ENCODE measurements at regions not wholly inside any gene's neighbourhood (a gene's known extent, or its start where the extent isn't known, plus 50 kb on each side); places are given as distances from the start of the nearest gene placed in this dataset.

DNA sequence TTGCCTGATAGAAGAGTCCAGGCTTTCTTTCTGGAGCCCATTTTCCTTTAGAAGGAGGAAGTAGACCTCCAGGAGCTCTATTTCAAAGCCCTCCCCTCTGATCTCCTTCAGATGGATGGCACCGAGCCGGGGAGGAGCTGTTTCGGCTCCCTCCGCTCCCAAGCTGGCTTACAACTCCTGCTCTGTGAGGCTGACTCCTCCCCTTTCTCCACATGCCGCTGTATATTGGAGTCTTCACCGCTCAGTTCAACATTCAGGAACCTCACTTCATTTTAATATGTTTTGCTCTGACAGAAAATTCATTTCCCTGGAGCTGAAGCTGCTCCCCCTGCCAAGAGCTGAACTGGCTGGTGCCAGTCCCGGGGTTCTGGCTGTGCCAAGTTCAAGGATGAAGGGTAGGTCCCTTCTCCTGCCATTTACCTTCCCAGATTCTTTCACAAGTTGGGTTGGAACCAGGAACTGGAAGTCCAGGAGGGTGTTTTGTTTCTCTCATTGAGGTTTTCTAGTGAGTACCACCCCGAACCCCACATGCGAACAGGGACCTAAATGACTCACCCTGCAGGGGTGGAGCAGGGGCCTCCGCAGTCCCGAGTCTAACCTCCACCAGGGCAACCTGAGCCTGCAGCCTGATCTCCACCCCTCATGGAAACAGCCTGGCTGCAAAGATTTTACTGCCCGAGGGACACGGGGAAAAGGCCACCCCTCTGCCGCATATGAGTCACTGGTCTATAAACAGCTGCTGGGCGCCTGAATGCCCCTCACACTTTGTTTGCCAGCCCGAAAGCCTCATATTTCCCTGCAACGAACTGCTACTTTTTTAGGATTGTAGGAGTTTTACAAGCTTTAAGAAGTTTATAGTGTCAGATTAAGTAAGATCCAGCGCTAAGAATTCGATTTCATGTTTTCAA is 68.6 kb upstream of the FOXA2 start:
- H3K27ac ChIP-seq = no peak overlapping the region
- TF ChIP-seq CTCF (IDR thresholded peaks at IDR 0.05) = no peak
- TF ChIP-seq ZFX (IDR thresholded peaks at IDR 0.05; ENCODE audit: borderline replicate concordance) = no peak

- H3K27ac ChIP-seq = no peak overlapping the region
- TF ChIP-seq ZFX (IDR thresholded peaks at IDR 0.05; ENCODE audit: borderline replicate concordance) = no peak
- no peak for TF ChIP-seq CTCF (IDR thresholded peaks at IDR 0.05)
Observed at GRCh38 chr20:22653658-22654642, 69.6 kb upstream of the FOXA2 start.

GRCh38 chr20:22663528-22664025 is 79.2 kb upstream of the FOXA2 start:
- TF ChIP-seq ZFX (IDR thresholded peaks at IDR 0.05; ENCODE audit: borderline replicate concordance) (no peak), CTCF (IDR thresholded peaks at IDR 0.05) (no peak)
- H3K27ac ChIP-seq = no peak overlapping the region

DNA sequence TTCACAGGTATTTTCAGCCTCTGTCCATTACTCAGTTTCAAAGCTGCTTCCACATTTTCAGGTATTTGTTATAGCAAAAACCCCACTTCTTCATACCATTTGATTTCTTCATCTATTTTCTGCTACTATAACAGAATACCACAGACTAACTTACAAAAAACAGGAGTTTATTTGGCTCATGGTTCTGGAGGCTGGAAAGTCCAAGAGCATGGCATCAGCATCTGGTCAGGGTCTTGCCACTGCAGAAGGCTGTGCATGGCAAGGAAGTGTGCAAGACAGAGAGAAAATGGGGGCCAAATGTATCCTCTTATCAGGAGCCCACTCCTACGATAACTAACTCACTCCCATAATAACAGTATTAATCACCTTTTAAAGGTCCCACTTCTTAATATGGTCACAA is 82.8 kb upstream of the FOXA2 start:
- no peak overlapping the region for H3K27ac ChIP-seq
- TF ChIP-seq ZFX (IDR thresholded peaks at IDR 0.05; ENCODE audit: borderline replicate concordance) = no peak
- no peak for TF ChIP-seq CTCF (IDR thresholded peaks at IDR 0.05)

- TF ChIP-seq CTCF (IDR thresholded peaks at IDR 0.05) (no peak), ZFX (IDR thresholded peaks at IDR 0.05; ENCODE audit: borderline replicate concordance) (no peak)
- H3K27ac ChIP-seq = no peak overlapping the region
Observed at GRCh38 chr20:22672191-22672590, 87.8 kb upstream of the FOXA2 start.

DNA sequence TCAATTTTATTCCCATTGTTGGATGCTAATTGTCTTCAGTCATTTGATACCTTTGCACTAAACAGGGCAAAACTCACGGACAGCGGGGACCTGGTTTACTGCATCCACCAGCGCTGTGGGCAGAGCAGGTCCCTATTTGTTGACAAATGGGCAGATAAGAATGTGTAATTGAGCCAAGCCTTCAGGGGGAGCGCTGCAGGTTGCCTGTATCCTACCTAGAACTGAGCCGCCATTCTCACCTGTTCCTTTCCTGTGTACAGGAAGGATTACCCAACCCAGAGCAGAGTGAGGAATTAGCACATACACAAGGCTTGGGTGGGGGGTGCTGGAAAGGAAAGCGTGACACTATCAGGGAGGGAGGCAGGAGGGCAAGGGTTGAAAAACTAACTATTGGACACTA is 89.1 kb upstream of the FOXA2 start:
- TF ChIP-seq ZFX (IDR thresholded peaks at IDR 0.05; ENCODE audit: borderline replicate concordance) (no peak), CTCF (IDR thresholded peaks at IDR 0.05) (no peak)
- H3K27ac ChIP-seq = no peak overlapping the region
